NCI-H2029 treated with DMSO at 0.1 percent for 48 hours (cell line): ENCODE measurements at regions not wholly inside any gene's neighbourhood (a gene's known extent, or its start where the extent isn't known, plus 50 kb on each side); places are given as distances from the start of the nearest gene placed in this dataset.

Experiments
- DNase-seq: peaks from one replicate; lab custom pipeline; 2025; lab: John Stamatoyannopoulos, UW

DNA sequence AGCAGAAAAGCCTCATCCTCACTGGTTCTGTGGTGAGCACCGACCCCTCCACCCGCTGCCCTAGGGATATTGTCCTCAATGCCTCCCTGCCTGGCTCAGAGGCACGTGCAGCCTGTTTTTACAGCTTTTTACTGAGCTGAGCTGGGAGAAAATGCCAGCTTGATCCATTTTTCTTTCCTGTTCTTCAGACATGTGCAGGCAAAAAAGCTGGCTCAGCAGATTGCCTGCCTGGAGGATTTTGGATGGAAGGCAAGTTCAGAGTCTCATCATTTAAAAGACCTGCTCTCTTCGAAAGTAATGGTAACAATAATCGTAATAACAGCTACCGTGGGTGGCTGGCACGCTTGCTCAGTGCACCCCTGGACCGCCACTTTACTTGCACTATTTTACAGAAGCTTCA lies 135.0 kb upstream of the SMIM23 start:
- no peak for DNase-seq

DNA sequence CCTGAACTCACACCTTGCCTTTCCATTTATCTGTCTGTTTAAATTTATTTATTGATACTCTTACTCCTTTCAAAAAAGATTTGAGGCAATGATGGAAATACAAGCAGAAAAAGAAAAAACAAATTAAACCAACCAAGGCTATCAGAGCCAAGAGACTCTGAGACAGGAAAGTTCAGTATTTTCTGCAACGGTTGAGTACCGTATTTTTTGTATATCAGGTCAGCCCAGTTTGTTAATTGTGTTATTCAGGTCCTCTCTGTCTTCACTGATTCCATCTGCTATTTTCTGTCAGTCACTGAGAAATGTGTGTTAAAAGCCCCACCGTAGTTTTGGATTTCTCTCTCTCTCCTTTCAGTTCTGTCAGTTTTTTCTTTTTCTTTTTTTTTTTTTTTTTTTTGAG lies 134.5 kb upstream of the SMIM23 start:
- no peak for DNase-seq

DNA sequence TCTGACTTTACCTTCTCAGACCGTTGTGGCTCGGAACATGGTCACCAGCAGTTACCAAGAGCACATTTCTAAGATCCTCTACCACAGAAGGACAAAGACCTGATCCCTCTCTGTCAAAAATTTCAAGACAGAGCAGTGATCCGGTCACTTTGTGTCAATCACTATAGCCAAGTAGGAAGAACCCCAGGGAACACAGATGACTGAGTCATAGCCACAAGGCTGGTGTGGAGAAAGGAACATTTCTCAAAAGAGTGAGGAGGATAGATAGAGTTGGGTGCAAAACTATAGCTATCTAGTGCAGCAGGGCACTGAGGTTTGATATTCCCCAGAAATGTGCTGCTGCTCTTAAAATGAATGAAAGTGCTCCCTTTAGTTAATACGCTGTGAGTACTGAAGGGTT lies 130.7 kb upstream of the SMIM23 start:
- no peak for DNase-seq

DNA sequence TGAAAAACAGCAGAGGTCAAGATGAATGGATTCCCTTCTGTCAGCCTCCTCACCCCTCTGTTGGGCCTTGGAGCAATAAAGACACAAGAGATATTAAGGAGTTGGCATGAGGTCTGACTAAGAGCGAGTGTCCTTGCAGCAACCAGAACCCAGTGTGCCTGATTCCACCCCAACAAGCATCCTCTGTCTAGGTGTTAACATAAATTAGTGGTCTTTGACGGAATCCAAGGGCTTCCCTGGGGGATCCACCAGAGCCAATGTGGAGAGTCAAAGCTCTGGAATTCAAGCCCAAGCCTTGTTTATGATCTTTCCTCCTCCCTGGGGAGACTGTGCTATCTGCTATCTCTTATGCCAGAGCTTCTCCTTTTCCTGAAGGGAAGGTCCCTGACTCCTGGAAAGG lies 128.1 kb upstream of the SMIM23 start:
- DNase-seq = no peak

DNA sequence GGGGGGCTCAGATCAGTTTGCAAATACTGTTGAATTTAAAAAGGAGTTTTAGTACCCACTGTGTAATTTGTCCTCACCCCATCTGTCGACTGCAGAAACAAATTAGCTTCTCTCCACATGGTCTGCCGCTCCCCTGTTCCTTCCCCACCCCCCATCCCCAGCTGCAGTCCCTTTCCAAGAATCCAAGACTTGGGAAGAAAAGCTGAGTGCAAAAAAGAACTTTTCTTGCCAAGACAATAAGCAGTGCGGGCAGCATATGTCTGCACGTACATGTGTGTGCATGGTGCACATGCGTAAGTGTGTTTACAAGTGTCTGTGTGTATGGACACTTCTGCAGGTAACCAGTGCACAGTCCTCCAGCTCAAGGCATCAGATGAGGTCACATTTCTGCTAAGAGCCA lies 125.7 kb upstream of the SMIM23 start:
- no peak for DNase-seq

DNA sequence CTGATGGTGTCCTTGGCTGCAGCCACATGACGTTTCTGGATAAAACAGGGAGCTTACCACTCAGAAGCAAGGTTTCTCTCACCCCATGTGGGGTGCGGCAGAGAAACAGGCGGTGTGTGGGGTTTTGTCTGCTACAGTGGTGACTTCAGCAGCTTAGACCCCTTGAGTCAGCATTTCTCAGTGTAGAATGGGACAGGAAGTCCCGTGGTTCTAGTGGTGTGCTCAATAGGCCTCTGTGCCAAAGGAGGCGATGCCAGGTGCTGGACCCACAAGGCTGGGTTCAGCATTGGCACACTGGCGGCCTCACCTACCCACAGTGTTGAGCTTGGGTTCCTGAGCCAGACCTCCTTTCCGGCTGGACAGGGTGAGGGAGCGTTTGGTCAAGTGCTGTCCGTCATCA lies 125.2 kb upstream of the SMIM23 start:
- no peak for DNase-seq

DNA sequence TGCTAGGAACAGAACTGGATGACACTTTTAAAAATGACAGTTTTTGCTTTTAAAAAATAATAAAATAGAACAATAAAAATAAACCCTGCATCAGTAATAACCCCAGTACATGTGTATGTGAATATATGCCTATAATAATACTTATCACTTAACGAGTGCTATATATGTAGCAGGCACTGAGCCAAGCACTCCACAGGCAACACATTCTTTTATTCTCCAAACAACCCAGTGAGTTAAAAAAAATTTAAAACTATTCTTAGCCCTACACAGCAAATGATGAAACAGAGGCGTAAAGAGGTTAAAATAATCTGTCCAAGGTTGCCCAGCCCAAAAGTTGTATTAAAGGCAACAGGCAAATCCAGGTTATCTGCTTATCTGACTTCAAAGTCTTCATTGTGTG lies 124.5 kb upstream of the SMIM23 start:
- DNase-seq = no peak

DNA sequence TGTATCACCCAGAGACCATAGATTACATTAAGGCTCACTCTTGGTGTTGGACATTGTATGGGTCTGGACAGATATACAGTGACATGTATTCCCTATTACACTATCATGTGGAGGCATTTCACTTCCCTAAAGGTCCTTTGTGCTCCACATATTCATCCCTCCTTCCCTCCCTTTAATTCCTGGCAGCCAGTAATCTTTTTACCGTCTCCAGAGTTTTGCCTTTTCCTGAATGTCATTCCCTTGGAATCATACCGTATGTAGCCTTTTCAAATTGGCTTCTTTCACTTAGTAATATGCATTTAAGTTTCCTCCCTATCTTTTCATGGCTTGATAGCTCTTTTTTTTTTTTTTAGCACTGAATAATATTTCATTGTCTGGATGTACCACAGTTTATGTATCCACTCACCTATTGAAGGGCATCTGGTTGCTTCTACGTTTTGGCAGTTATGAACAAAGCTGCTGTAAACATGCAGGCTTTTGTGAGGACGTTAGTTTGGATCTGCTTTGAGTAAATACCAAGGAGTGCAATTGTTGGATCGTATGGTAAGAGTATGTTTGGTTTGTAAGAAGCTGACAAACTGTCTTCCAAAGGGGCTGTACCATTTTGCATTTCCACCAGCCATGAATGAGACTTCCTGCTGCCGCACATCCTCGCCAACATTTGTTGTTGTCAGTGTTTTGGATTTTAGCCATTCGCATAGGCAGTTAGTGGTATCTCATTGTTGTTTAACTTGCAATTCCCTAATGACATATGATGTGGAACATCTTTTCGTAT lies 122.1 kb upstream of the SMIM23 start:
- no peak for DNase-seq

DNA sequence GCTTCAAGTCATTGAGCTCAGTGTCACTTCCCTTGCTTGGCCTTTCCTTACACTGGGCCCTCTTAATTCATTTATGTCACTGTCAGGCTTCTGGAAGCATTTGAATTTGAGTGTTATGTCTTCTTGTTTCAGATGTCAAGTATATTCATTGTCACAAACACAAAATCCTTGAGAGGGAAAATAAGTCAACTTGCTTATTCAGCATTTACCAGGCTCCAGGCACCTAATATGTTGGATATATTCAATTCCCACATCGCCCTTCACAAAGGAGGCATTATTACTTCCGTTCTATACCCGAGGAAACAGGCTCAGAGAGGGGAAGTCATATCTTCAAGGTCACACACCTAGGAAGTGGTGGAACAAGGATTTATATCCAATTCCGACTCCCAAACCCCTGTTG lies 121.1 kb upstream of the SMIM23 start:
- DNase-seq = no peak

DNA sequence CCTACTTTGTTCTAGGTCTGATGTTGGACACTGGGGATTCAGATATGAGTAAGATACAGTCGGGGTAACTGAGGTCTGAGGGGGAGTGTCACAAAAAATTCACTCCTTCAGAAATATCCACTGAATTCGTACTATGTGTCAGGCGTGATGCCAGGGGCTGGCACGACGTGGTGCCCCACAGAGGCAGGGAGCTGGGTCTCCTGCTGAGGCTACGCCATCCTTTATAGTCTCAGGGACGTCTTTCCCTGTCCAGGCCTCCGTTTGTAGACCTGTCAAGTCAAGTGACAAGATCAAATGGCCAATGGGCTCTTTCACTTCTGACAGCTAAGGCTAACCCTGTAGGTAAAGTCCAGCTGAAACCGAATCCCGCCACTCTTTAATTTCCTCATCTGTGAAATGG lies 118.8 kb upstream of the SMIM23 start:
- DNase-seq = no peak

DNA sequence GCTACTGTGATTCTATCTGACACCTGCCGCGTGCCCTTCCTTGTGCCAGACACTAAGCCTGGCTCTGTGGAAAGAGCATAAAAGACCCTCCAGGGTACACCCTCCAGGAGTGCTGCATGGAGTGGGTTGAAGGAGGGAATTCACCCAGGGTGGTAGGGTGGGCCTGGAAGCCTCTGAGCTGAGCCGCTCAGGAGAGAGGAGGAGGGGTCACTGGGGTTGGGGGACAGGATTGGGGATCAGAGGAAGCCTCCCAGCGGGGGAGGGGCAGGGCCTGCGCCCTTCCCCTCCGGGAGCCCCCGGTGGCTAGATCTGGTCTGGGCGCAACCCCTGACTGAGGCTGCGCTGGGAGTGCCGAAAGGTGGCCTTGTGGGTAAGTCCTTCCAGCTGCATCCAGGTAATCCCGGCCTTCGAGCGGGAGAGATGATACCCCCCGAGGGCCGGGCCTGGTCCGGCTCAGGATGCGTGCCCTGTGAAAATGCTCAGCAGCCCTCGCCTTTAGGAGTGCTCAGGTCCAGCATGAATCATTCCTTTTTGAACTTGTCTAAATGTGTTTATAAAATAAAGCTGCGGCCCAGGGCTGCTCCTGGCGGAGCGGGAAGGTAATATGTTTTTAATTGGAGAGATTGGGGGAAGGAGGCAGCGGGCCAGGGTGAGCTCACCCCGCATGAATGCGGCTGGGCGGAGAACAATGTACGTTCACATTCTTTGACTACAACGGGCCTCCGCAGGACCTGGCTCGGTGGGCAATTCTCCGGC lies 118.1 kb upstream of the SMIM23 start:
- DNase-seq = no peak

DNA sequence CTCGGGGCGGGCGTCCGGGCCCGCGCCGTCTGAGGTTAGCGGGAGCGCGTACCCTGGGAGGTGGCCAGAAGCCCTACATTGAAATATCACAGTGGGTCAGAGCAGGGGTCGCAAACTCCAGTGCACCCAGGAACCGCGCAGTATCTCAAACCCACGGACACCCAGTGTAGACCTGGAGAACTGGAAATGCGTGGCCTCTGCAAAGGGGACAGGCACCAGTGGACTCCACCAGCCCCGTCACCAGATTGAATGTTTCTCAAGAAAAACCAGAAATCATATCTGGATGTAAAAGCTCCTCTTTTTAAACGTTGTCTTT lies 117.6 kb upstream of the SMIM23 start:
- DNase-seq = no peak

DNA sequence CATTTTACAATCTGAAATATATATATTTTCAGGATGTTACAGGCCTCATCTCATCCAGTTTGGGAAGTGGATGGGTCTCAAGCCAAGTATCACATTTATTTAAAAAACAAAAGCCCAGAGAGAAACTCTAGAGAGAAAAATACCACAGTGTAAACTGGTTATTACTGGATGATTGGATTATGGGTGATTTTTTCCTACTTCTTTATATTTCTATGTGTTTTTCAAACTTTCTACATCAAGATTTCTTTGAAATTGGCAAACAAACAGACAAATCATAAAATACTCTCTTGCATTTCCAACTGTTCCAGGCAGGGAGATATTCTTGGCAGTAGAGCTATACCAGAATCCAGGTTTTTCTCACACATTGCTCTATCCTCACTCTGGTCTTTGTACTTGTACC lies 116.0 kb upstream of the SMIM23 start:
- no peak for DNase-seq

DNA sequence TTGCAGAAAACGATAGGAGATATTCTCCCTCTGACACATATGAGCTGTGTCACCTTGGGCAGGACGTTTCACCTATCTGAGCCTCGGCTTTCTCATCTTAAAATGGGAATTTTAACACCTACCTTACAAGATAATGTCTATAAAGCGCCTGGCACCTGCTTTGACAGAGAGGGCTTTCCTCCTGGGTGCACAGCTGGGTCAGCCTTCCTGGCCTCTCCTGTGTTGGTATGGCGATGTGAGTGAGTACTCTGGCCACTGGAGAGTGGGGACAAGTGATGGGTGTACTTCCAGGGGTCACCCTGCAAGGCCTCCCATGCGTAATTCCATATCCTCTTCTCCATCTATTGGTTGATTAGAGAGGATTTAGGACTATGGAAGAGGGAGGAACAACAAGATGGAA lies 113.1 kb upstream of the SMIM23 start:
- no peak for DNase-seq

DNA sequence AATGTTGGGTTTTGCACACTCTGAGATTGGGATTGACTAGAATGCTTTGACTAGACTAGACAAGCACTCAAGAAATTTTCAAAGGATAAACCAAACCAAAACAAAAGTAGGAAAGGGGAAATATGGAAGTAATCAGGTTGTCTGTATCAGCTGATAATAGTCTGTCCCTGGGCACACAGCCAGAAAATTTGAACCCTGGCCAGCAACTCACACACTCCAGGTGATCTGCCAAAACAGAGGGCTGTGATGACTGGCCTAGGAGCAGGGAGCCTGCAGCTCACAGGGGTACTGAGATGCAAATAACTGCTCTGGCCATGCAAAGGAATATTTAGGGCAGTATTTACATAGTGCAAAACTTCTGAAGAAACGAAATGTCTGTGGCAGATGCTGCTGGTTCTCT lies 112.3 kb upstream of the SMIM23 start:
- DNase-seq = peak; percentile 56

DNA sequence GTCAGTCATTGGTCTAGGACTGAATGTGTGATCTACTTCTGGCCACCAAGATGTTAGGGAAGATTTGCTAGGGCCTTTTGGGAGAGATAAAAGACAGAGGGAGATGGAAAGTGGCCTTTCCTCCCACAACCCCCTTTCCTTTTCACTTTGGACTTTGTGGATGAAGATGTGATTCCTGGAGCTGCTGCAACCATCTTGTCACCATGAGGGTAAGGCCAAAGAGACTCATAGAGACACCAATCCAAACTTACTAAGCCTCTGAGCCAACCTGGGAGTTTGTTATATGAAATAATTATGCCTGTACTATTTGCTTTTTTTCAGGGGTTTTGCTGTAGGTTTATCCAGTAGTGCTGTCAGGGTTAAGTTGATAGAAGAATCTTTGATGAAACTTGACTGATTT lies 111.8 kb upstream of the SMIM23 start:
- no peak for DNase-seq

DNA sequence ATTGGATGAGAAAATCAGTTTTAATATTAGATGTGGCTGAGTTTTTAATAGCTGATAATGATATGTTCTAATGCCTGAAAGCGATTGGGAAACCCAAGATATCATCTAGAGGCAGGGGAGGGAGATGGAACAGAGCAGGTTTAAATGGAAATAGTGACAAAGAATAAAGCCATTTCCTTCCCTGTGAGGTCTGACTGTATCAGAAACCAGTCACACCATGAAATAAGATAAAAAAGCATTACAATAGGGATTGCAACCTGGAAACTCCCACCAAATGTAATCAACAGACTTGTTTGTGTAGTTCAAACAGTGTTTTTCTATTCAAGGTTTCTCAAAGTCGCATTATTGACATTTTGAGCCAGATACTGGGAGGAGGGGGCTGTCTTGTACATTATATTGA lies 110.1 kb upstream of the SMIM23 start:
- no peak for DNase-seq

DNA sequence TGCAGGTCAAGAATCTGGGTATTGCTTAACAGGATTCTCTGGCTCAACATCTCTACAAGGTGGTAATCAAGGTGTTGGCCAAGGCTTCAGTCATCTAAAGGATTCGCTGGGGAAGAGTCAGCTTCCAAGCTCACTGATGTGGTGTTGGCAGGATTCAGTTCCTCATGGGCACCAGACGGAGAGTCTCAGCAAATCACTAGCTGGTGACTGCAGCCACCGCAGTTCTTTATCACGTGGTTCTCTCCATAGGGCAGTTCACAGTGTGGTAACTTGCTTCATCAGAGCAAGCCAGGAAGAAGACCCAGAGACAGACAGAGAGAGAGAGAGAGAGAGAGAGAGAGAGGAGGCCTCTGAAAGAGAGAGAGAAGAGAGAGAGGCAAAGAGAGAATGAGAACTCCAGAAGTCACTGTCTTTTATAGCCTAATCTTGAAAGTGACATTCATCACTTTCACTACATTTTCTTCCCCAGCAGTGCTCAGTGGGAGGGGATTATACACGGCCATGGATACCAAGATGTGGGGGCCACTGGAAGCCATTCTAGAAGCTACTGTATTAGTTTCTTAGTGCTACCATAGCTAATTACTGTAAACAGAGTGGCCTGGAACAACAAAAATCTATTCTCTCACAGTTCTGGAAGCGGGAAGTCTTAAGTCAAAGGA lies 109.2 kb upstream of the SMIM23 start:
- no peak for DNase-seq

DNA sequence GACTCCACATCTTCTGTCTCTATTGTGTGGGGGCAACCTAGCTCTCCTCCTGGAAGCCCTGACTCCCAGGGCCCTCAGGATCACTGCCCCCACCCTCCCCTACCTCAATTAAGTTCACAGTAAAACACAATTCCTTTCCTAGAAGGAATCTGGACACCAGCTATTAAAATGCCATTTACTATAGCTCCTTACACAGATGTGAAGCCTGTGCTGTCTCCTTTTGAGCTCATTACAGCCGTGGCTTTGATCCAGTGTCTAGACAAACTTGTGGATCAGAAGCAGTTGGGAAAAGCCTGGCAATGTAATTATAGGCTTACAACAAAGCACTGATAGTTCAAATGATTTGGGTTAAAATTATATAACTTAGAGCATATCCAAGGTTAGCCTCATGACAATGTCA lies 107.0 kb upstream of the SMIM23 start:
- no peak for DNase-seq

DNA sequence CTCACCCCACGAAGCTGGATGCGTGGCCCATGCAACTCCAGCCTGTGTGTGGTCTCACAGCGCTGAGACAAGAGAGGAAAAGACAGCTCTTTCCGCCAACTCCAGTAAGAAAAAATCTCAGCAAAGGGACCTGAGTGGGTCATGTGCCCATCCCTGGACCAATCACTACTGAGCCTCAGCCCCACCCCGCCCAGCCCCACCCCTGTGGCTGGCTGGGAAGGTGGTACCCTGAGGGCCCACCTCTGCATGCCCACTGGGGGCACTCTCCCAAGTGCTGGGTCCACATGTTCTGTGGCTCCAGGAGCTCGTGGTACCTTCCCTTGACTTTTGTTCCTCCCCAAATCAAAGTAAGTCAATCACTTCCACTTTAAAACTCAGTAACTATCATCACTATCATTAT lies 105.1 kb upstream of the SMIM23 start:
- no peak for DNase-seq

DNA sequence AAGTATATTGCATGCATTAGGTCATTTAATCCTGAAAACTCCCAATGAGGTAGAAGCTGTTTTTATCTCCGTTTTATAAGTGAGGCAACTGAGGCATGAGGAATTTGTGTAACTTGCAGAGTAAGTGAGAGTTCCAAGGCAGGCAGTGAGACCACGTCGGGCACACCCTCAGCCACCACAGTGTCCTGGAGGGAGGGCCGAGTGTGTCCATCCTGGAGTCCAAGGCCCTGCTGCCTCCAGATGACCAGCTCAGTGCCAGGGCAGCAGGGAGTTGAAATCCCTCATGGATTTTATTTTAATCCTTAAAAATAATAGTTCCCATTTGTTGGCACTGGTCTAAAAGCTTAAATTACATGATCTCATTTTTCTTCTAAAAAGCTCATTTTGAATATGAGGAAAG lies 104.6 kb upstream of the SMIM23 start:
- DNase-seq = no peak

DNA sequence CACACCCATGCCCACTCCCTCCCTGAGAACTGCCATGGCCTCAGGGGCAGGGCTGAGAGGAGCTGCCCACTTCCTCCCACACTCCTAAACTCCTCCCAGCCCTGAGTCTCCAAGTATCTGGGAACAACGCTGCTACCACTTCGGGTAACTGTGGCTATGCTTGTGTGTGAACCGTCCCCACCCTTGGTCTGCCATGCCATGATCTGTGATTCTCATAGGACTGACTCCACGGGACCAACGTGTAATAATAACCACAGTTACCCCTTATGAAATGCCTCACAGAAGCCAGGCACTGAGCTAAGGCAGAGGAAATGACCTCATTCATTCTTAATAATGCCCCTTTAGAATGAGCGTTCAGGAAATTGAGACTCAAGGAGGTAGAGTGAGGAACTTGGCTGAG lies 103.9 kb upstream of the SMIM23 start:
- DNase-seq = no peak

DNA sequence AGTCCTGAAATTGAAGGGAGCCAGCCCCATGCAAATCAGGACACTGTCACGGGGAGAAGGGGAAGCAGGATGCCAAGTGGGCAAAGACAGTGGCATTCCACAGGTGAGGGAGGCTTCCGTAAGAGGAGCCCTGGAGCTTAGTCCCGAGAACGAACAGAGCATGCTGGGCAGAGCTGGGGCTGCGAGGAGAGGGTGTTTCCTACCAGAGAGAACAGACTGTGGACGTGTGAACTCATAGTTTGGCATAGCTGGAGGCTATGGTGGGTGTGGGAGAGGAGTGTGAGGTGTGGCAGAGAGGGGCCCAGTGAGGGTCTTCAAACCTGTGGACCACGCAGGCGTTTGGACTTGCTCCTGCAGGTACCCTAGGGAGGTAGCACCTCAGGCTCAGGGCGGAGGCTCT lies 102.8 kb upstream of the SMIM23 start:
- no peak for DNase-seq

DNA sequence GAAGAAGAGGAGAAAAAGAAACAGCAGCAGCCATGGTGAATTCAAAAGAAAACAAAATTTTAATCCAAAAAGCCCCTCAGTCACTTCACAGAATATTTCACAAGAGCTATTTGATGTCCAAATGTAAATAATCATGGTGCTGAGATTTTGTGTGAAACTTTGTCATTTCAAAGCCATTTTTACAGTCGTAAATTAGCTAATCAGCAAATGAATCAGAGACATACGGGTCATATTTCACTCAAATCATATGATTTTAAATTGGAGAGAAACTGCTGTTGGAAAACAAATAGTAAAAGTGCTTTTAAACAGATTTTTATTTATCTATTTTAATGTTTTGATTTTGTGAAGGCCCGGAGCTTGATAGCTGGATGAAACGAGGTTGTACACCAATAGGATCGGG lies 101.4 kb upstream of the SMIM23 start:
- no peak for DNase-seq
